Fibroblast of mammary gland (primary cell): ENCODE measurements at regions not wholly inside any gene's neighbourhood (a gene's known extent, or its start where the extent isn't known, plus 50 kb on each side); places are given as distances from the start of the nearest gene placed in this dataset.

ENCODE experiments used
- DNase-seq: peaks from one replicate; pipeline ENCODE4 v3.0.0-alpha.2; 2010; ENCODE audit warnings: low read depth
- H3K4me3 ChIP-seq: 2 replicates; pipeline ENCODE4 v1.5.1; 2011; ENCODE audit warnings: low read depth, mild to moderate bottlenecking, low read length, moderate library complexity; ENCODE audit not compliant: control insufficient read depth
- CTCF ChIP-seq: conservative IDR thresholded peaks from 2 replicates; pipeline ENCODE4 v1.5.1; 2011; ENCODE audit warnings: low read depth, low read length, inconsistent platforms; ENCODE audit not compliant: control insufficient read depth, insufficient read depth

GRCh38 chr2:220478305-220479058 lies 851.1 kb downstream of the SLC4A3 start:
- no peak overlapping the region for H3K4me3 ChIP-seq
- TF ChIP-seq CTCF = no peak
- DNase-seq = no peak

GRCh38 chr2:220482716-220483115 lies 855.3 kb downstream of the SLC4A3 start:
- no peak for DNase-seq
- no peak for TF ChIP-seq CTCF
- no peak overlapping the region for H3K4me3 ChIP-seq

DNA sequence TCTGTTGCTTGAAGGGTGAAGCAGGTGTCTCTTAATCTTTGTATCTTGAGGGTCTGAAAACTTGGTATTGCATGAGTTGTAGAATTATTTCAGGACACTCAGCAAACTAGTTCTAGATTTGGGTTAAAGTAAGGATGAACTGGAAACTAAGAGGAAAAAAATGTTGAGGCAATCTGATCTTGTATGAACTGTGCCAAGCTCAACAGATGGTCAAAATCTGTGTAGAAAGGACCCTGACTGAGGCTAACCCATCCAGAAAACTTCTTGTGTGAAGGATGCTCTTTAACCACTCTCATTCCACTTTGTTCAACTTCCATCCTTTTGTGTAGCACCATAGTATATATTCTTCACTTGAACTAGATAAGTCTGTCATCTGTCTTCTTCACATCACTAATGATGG lies 861.7 kb downstream of the SLC4A3 start:
- no peak overlapping the region for H3K4me3 ChIP-seq
- no peak for TF ChIP-seq CTCF
- DNase-seq = no peak

GRCh38 chr2:220491670-220492069 lies 864.2 kb downstream of the SLC4A3 start:
- TF ChIP-seq CTCF = no peak
- no peak overlapping the region for H3K4me3 ChIP-seq
- DNase-seq = no peak

- TF ChIP-seq CTCF = no peak
- no peak overlapping the region for H3K4me3 ChIP-seq
- DNase-seq = no peak
These were observed 866.6 kb downstream of the SLC4A3 start for GRCh38 chr2:220493871-220494525.

GRCh38 chr2:220496513-220496912 lies 869.1 kb downstream of the SLC4A3 start:
- DNase-seq = no peak
- TF ChIP-seq CTCF = no peak
- no peak overlapping the region for H3K4me3 ChIP-seq
